ENCODE measurements at regions not wholly inside any gene's neighbourhood (a gene's known extent, or its start where the extent isn't known, plus 50 kb on each side); places are given as distances from the start of the nearest gene placed in this dataset.

DNA sequence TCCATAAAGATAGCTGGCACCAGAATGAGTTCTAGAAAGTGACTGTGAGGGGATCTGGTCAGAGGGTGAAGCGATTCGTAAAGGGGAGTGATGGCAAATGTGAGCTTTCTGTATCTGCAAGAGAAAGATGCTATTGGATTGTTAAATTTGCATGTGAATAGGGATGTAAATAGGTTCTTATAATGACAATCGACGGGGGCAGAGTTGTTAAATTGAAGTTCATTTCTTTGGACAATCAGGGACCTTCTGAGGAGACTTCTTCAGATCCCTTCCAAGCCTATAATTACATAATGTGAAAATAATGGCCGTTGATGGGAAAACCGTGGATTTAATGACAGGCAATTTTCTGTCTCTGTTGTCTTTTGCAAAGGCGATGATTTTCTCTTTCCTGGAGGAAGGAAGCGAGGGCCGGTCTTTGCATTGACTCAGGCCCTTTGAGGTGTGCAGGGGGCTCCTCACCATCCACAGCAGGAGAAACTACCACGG, 52.2 kb upstream of the TMEM18 start:
- no peak for DNase-seq (ENCODE audit: low spot score)

DNA sequence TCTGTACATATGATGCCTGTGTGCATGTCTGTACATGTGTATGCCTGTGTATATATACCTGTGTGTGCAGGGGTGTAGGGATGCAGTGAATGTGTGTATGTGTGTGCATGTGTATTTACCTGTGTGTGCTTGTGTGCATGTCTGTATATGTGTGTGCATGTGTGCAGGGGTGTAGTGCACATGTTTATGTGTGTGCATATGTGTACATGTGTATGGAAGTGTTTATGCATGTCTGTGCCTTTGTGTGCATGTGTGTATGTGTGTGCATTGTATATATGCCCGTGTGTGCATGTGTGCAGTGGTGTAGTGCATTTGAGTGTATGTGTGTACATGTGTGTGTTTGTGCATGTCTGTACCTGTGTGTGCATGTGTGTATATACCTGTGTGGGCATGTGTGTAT, 51.0 kb upstream of the TMEM18 start:
- DNase-seq (ENCODE audit: low spot score), result no peak

DNA sequence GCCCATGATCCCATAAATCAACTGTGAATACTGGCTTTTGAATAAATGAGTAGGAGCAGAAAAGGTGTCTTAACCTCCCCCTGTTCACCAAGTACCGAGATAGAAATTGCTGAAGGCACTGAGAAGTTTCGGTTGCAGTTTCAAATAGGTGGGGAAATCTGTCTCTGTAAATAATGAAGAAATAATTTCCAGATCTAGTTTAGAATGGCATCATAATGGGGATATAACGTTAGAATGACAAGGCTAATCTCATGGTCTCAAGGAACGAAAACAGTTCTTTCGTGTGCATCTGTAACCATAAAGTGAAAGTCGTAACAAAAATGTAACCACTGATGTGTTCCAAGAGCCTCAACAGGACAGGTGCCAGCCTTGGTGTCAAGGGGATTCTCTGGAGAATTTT, 49.9 kb upstream of the TMEM18 start:
- no peak for DNase-seq (ENCODE audit: low spot score)
